HG03025 (cell line): ENCODE measurements at regions not wholly inside any gene's neighbourhood (a gene's known extent, or its start where the extent isn't known, plus 50 kb on each side); places are given as distances from the start of the nearest gene placed in this dataset.

Experiments
- ATAC-seq: cut with Tn5 transposase; IDR thresholded peaks from one replicate; pipeline ENCODE4 v1.9.1; 2021; ENCODE audit warnings: mild to moderate bottlenecking, moderate library complexity; ENCODE audit not compliant: unreplicated experiment, low FRiP score

GRCh38 chr2:237262838-237263771, 150.9 kb downstream of the COL6A3 start:
- no peak for ATAC-seq

DNA sequence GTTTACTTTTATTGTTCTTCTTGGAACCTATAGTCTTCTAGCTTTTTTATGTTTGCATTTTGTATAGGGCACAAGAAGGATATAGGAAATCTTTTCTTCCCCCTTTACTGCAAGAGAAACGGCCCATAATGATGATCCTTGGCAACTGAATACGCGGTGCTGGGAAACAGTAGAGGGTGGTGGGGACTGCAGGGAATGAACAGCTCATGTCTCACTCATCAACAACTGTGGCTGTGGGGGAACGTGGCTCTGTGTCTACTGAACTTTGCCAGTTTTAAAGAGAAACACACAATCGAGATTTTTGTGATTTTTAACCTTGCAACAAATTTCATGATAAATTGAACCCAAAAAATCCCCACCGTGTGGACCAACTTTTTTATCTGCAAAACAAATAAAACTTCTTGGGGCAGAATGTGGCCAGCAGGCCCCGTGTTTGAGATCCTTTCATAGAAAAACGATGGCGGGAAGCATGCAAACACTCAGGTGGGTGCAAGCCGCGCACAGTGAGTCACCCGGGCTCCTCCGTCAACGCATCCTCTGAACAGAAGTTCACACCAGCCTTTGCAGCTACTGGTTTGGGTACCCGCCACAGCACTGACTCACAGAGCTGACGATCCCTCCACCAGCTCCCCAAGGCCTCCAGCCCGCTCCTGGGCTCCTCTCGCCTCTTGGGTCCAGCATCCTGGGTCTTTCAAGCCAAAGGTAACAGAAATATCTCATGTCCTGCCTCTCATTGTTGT, 149.3 kb downstream of the COL6A3 start:
- ATAC-seq: no peak

DNA sequence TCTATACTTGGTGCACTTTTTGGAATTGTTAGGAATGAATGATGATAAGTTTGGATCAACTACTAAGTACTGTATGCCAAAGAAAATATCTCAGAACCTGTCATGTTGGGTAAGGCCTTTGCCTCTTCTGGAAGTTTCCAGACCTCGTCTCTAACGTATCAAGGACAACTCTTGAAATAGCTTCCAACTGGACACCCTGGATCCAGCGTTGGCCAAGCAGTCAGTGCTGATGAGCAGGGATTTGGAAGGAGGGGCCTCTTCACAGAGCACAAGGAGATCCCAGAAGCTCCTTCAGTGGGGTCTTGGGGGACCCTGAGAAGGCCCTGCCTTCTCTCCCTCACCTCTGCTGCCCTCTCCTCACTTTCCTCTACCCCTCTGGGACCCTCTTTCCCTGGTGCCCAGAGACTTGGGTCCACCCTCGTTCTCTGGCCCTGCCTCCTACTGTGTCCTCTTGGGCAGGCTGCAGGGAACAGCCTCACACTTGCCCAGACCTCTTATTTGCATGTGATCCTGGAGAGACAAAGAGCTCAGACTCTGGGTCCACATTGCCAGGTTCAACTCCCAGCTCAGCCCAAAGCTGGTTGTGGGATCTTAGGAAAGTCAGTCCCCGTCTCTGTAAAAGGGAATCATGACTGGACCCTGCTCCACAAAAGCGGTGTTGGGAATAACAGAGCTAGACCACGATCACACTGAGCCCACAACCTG, 145.8 kb downstream of the COL6A3 start:
- no peak for ATAC-seq

GRCh38 chr2:237269138-237269875, 144.7 kb downstream of the COL6A3 start:
- no peak for ATAC-seq

GRCh38 chr2:237270520-237270919, 143.4 kb downstream of the COL6A3 start:
- no peak for ATAC-seq

DNA sequence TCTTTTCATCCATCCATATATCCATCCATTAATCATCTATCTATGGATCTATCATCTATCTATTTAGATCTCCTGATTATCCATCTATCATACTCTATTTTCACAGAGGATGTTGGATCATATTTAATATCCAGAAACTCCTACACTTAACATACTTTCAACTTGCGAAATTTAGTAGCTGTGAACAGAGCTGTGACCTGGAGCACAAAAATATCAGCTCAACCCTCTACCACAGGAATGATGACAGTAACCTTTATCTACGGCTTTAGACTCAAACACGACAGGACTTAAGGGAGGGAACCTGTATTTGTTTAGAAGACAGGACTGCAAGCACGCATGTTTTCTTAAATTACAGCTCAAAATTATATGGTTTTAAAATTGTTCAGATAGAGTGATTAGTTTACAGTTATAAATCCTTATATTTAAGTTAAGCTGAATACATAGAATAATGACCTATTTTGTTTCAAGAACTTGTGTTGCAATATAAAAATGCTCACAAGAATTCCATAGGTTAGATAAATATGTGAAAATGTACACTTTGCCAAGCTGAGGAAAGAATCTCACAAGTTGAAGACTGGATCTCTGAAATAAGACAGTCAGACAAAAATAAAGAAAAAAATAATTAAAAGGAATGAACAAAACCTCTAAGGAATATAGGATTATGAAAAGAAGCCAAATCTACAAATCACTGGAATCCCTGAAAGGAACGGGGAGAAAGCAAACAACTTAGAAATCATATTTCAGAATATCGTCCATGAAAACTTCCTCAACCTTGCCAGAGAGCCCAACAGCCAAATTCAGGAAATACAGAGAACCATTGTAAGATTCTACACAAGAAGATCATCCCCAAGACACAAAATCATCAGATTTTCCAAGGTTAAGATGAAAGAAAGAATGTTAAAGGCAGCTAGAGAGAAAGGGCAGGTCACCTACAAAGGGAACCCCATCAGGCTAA, 142.0 kb downstream of the COL6A3 start:
- ATAC-seq: no peak
